Panc1 (cell line): ENCODE measurements at regions not wholly inside any gene's neighbourhood (a gene's known extent, or its start where the extent isn't known, plus 50 kb on each side); places are given as distances from the start of the nearest gene placed in this dataset.
"Not testable (repeated sequence)": the region's sequence is repeated elsewhere in the genome, so short reads cannot be mapped to it uniquely, and the experiment has no call there.

ENCODE experiments used
- ATAC-seq: fragments of 200-7000 bp; cut with Tn5 transposase; 2 replicates; pipeline ENCODE4 v1.9.1; 2020; ENCODE audit warnings: mild to moderate bottlenecking, moderate library complexity
- BruUV-seq: library from RNA; stranded (reverse); fragments of 400-500 nt; replicated peaks from 2 replicates; lab custom pipeline; 2021; lab: Mats Ljungman, UMichigan
- CTCF ChIA-PET: fragments of 300-600 bp; sonication (Branson Sonifier 250); formaldehyde crosslinking; loops from one replicate; lab custom pipeline; 2022; ENCODE audit warnings: antibody characterized with exemption; lab: Charles Lee
- POLR2A ChIA-PET: fragments of 300-600 bp; sonication (Branson Sonifier 250); formaldehyde crosslinking; loops from one replicate; lab custom pipeline; 2022; ENCODE audit warnings: antibody characterized with exemption; lab: Charles Lee
- DNase-seq: peaks from one replicate; pipeline ENCODE4 v3.0.0-alpha.2; 2010; ENCODE audit warnings: low read depth, low spot score
- H3K27ac ChIP-seq: 2 replicates; pipeline ENCODE4 v1.5.1; 2011; ENCODE audit warnings: mild to moderate bottlenecking, low read length, inconsistent platforms
- H3K27me3 ChIP-seq: fragments of 200-500 bp; sonication (Bioruptor generic); 2 replicates; pipeline ENCODE4 v1.6.0; 2014; ENCODE audit warnings: low read length, inconsistent platforms; ENCODE audit not compliant: control insufficient read depth, insufficient read depth
- H3K36me3 ChIP-seq: fragments of 200-500 bp; sonication (Bioruptor generic); 2 replicates; pipeline ENCODE4 v1.5.1; 2014; ENCODE audit warnings: inconsistent platforms, mild to moderate bottlenecking, low read length, moderate library complexity; ENCODE audit not compliant: control insufficient read depth, insufficient read depth
- H3K4me1 ChIP-seq: 2 replicates; pipeline ENCODE4 v1.5.1; 2011; ENCODE audit warnings: inconsistent platforms, mild to moderate bottlenecking, low read length, moderate library complexity; ENCODE audit not compliant: control insufficient read depth, insufficient read depth
- H3K4me3 ChIP-seq, 2 experiments: 2 replicates each; pipeline ENCODE4 v1.5.1; 2011 to 2012; ENCODE audit warnings: low read depth in 2 of 2, low read length in 2 of 2, mild to moderate bottlenecking in 2 of 2, inconsistent platforms in 1 of 2, moderate library complexity in 1 of 2
- H3K9me3 ChIP-seq: fragments of 200-500 bp; sonication (Bioruptor generic); 2 replicates; pipeline ENCODE4 v1.5.1; 2014; ENCODE audit warnings: low read depth, mild to moderate bottlenecking, inconsistent platforms, low read length, moderate library complexity; ENCODE audit not compliant: control insufficient read depth, insufficient read depth
- POLR2AphosphoS5 ChIP-seq: IDR thresholded peaks from 2 replicates; pipeline ENCODE4 v1.6.1; 2012; ENCODE audit warnings: mild to moderate bottlenecking, low read depth, low read length, moderate library complexity
- SIN3A ChIP-seq: IDR thresholded peaks from 2 replicates; pipeline ENCODE4 v1.6.1; 2012; ENCODE audit warnings: low read depth, mild to moderate bottlenecking, low read length, moderate library complexity, borderline replicate concordance; ENCODE audit not compliant: insufficient read depth
- TCF7L2 ChIP-seq: IDR thresholded peaks from 2 replicates; pipeline ENCODE4 v1.6.1; 2011; ENCODE audit warnings: mild to moderate bottlenecking, low read depth, low read length, inconsistent platforms
- in situ Hi-C: cut with HindIII; loops from 2 replicates; pipeline ENCODE4 v1.10.0; 2016; ENCODE audit warnings: low sequenced_read_pairs, low pct_unique_long_range_greater_than_20kb
- intact Hi-C: fragments of 100-400 bp; cut with micrococcal nuclease; formaldehyde crosslinking; loops from one replicate; pipeline ENCODE4 v1.10.0; 2022; ENCODE audit not compliant: unreplicated experiment
- TF ChIP-seq, protein P1 (sequence below): fragments of 450-650 bp; IDR thresholded peaks from 2 replicates; pipeline ENCODE4 v1.5.1; 2017; ENCODE audit warnings: mild to moderate bottlenecking
- TF ChIP-seq, protein P2 (sequence below), 2 experiments: IDR thresholded peaks; 2 replicates each; pipeline ENCODE4 v1.6.1; 2011 to 2012; ENCODE audit warnings: low read depth in 2 of 2, control low read depth in 1 of 2, low read length in 1 of 2, mild to moderate bottlenecking in 1 of 2, moderate library complexity in 1 of 2; ENCODE audit not compliant: insufficient read depth in 1 of 2

DNA sequence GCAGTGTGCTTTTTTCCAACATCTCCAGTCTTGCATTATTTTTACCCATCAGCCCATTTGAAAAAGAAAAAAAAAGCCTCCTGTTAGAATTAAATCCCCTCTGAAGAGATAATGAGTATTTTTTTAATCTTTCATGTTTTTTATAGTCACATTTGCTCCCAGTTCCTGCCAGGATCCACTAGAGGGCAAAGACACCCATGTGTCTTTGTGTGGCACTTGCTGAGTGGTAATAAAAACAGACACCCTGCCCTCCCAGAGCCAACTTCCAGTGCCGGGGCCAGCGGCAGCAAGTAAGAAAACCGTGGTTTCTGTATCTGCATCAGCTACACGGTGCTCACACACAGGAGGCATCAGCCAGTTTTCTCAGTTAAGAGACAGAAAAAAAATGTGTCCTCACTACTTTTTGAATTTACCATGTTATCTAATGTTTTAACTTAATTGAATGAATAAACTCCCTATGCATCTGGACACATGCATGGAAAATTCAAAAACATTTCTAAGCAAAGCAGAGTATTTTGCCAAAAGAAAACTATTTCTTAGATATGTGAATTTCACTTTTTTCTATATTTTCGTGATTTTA, 70.2 kb upstream of the PLEKHG4B start:
- in situ Hi-C loops = no loop called here
- CTCF ChIA-PET = no interaction called here
- Histone ChIP-seq H3K27me3 (no peaks in the 10 kb centered on the region), H3K36me3 (no peaks in the 10 kb centered on the region), H3K9me3 (no peaks in the 10 kb centered on the region), H3K27ac (no peak overlapping the region), H3K4me1 (no peaks in the 10 kb centered on the region), H3K4me3 (no peak overlapping the region)
- TF ChIP-seq, protein P1, sequence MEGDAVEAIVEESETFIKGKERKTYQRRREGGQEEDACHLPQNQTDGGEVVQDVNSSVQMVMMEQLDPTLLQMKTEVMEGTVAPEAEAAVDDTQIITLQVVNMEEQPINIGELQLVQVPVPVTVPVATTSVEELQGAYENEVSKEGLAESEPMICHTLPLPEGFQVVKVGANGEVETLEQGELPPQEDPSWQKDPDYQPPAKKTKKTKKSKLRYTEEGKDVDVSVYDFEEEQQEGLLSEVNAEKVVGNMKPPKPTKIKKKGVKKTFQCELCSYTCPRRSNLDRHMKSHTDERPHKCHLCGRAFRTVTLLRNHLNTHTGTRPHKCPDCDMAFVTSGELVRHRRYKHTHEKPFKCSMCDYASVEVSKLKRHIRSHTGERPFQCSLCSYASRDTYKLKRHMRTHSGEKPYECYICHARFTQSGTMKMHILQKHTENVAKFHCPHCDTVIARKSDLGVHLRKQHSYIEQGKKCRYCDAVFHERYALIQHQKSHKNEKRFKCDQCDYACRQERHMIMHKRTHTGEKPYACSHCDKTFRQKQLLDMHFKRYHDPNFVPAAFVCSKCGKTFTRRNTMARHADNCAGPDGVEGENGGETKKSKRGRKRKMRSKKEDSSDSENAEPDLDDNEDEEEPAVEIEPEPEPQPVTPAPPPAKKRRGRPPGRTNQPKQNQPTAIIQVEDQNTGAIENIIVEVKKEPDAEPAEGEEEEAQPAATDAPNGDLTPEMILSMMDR = peak; percentile 71
- no peak for TF ChIP-seq TCF7L2
- DNase-seq (no peak), ATAC-seq (no peak)
- POLR2A ChIA-PET = no interaction called here
- no TSS peak for BruUV-seq
- intact Hi-C loops = no loop called here

DNA sequence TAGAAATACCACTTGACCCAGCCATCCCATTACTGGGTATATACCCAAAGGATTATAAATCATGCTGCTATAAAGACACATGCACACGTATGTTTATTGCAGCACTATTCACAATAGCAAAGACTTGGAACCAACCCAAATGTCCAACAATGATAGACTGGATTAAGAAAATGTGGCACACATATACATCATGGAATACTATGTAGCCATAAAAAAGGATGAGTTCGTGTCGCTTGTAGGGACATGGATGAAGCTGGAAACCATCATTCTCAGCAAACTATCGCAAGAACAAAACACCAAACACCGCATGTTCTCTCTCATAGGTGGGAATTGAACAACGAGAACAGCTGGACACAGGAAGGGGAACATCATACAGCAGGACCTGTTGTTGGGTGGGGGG, 68.1 kb upstream of the PLEKHG4B start:
- DNase-seq, H3K9me3 ChIP-seq, ATAC-seq, H3K27me3 ChIP-seq, H3K27ac ChIP-seq, intact Hi-C loops, POLR2A ChIA-PET, CTCF ChIA-PET, in situ Hi-C loops, H3K36me3 ChIP-seq, H3K4me3 ChIP-seq, BruUV-seq, H3K4me1 ChIP-seq: not testable (repeated sequence)

DNA sequence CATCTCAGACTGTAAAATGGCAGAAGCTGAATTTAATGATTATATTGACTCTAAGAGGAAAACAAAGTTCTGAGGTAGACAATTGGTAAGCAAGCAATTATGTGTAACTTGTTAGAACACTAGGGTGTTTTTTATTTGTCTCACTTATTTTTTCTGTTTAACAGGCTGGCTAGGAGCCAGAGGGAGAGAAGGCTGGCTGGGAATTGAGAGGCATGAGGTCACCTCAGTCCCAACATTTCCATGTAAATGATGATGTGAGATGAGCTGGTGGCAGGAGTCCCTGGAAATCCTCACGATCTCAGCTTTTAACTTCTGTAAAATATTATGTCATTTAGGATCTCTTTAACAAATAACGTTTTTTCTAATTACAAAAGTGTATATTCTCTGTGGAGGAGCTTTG, 66.9 kb upstream of the PLEKHG4B start:
- H3K27ac ChIP-seq, DNase-seq, H3K4me1 ChIP-seq, H3K27me3 ChIP-seq, intact Hi-C loops, BruUV-seq, H3K9me3 ChIP-seq, in situ Hi-C loops, POLR2A ChIA-PET, H3K36me3 ChIP-seq, ATAC-seq, H3K4me3 ChIP-seq: not testable (repeated sequence)
- CTCF ChIA-PET = interaction anchor here (1.2 kb wide), 1 partner anchor 400 kb away, joined by 4 read pairs; no protein-coding TSS in a partner anchor

DNA sequence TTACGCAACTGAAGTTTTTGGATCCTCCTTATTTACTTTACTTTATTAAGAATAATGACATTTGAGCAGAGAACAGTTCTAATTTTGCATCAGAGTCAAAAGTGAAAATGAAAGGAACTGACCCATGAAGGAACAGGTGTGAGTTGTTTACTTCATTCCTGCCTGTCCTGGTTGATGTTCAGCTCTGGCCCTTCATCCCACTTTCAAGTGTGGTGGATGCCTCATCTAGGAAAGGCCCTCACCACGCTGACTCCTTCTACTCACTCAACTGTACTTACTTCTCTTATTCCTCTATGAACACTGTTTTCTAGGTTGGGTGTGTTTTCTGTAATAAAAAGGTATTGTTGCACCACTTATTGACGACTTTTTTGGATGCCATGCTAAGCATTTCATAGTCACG, 61.8 kb upstream of the PLEKHG4B start:
- no peak overlapping the region for H3K4me3 ChIP-seq
- BruUV-seq = no TSS peak
- H3K27ac ChIP-seq = no peak overlapping the region
- H3K36me3 ChIP-seq = no peaks in the 10 kb centered on the region
- H3K9me3 ChIP-seq = peaks cover 4% of the 10 kb centered on the region; the same call in 1 of the 2 replicates
- ChIA-PET POLR2A (no interaction called here), CTCF (no interaction called here)
- peaks cover 6% of the 10 kb centered on the region; the same call in 1 of the 2 replicates for H3K27me3 ChIP-seq
- TF ChIP-seq, protein P2, sequence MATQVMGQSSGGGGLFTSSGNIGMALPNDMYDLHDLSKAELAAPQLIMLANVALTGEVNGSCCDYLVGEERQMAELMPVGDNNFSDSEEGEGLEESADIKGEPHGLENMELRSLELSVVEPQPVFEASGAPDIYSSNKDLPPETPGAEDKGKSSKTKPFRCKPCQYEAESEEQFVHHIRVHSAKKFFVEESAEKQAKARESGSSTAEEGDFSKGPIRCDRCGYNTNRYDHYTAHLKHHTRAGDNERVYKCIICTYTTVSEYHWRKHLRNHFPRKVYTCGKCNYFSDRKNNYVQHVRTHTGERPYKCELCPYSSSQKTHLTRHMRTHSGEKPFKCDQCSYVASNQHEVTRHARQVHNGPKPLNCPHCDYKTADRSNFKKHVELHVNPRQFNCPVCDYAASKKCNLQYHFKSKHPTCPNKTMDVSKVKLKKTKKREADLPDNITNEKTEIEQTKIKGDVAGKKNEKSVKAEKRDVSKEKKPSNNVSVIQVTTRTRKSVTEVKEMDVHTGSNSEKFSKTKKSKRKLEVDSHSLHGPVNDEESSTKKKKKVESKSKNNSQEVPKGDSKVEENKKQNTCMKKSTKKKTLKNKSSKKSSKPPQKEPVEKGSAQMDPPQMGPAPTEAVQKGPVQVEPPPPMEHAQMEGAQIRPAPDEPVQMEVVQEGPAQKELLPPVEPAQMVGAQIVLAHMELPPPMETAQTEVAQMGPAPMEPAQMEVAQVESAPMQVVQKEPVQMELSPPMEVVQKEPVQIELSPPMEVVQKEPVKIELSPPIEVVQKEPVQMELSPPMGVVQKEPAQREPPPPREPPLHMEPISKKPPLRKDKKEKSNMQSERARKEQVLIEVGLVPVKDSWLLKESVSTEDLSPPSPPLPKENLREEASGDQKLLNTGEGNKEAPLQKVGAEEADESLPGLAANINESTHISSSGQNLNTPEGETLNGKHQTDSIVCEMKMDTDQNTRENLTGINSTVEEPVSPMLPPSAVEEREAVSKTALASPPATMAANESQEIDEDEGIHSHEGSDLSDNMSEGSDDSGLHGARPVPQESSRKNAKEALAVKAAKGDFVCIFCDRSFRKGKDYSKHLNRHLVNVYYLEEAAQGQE (IDR thresholded peaks at IDR 0.05; ENCODE audit: insufficient read depth in 1 of 2, low read depth in 2 of 2, low read length in 1 of 2) = no peak
- no peak for TF ChIP-seq SIN3A
- TF ChIP-seq, protein P1 = no peak
- TF ChIP-seq TCF7L2 = no peak
- no peak for TF ChIP-seq POLR2AphosphoS5
- ATAC-seq (no peak), DNase-seq (no peak)
- intact Hi-C loops = no loop called here
- no peaks in the 10 kb centered on the region for H3K4me1 ChIP-seq
- in situ Hi-C loops = no loop called here

DNA sequence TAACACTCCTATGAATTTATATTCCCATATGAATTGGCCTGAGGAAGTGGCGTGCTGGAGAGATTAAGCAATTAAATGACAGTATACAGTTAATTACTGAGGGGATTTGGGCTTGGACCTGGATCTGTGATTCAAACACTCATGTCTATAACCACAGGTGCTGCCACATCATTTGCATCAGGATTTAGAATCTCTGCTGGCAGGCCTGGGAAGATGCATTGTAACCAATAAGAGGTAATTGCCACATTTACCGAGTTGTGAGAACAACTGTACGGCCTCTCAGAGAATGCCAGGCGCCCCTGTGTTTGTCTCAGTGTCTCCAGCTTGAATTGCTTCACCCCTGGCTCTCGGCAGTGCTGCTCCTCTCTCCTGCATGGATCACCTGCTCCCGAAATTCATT, 61.4 kb upstream of the PLEKHG4B start:
- H3K27ac ChIP-seq, ATAC-seq, DNase-seq, POLR2A ChIA-PET, H3K9me3 ChIP-seq, H3K27me3 ChIP-seq, H3K4me1 ChIP-seq, H3K36me3 ChIP-seq, intact Hi-C loops, BruUV-seq, in situ Hi-C loops, CTCF ChIA-PET, H3K4me3 ChIP-seq: not testable (repeated sequence)
